ENCODE measurements at regions not wholly inside any gene's neighbourhood (a gene's known extent, or its start where the extent isn't known, plus 50 kb on each side); places are given as distances from the start of the nearest gene placed in this dataset.

- TF ChIP-seq ZNF114 (CRISPR knock-in tag; IDR thresholded peaks at IDR 0.05) (no peak), ETS1 (IDR thresholded peaks at IDR 0.05) (no peak), EZH2phosphoT487 (IDR thresholded peaks at IDR 0.05; ENCODE audit: unreplicated experiment) (no peak), EZH2 (IDR thresholded peaks at IDR 0.05; ENCODE audit: low read depth, unreplicated experiment) (no peak)
These were observed 590.7 kb upstream of the KLF4 start (continued) for GRCh38 chr9:108080285-108080684.

DNA sequence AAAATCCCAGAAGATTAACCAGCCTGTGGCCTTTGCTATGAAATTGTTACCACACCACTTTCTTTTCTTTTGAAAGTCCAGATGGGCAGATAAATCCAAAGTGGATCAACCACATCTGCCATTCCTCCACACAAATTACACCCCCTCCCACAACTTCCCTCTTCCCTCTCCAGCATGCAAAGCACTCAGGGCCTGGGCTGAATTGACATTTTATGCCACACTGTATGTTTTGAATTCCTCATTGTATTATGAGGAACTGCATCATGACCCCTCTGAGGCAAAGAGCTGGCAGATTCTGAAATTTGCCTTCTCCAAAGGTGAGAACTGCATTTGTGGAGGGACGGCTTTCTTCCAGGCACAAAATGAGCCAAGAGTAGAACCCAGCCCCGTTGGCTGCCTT lies 589.2 kb upstream of the KLF4 start:
- H3K4me3 ChIP-seq: no peak overlapping the region
- H3K4me2 ChIP-seq: no peak overlapping the region
- no peak overlapping the region for H3K27ac ChIP-seq (ENCODE audit: low read depth)
- DNase-seq (ENCODE audit: low spot score): no peak
- no peaks in the 10 kb centered on the region for H3K27me3 ChIP-seq (ENCODE audit: insufficient read depth)
- H2AFZ ChIP-seq: no peak overlapping the region
- no peak overlapping the region for H3K4me3 Mint-ChIP-seq
- no peak for TF ChIP-seq STAT1 (IDR thresholded peaks at IDR 0.05; ENCODE audit: unreplicated experiment)
- H3K36me3 Mint-ChIP-seq (ENCODE audit: low read depth): no peaks in the 10 kb centered on the region
- H3K9me2 ChIP-seq (ENCODE audit: insufficient read depth): peaks cover 8% of the 10 kb centered on the region
- no peaks in the 10 kb centered on the region; the same call in 1 of the 2 replicates for H3K36me3 ChIP-seq (ENCODE audit: insufficient read depth)
- peaks cover 5% of the 10 kb centered on the region for H3K4me1 Mint-ChIP-seq
- no peaks in the 10 kb centered on the region for H3K79me2 ChIP-seq (replicated peaks; ENCODE audit: insufficient read depth)
- no peaks in the 10 kb centered on the region for H4K20me1 ChIP-seq (replicated peaks; ENCODE audit: insufficient read depth)
- no peak for ATAC-seq
- no peaks in the 10 kb centered on the region for H3F3A ChIP-seq (replicated peaks; ENCODE audit: low read depth)
- H3K27me3 Mint-ChIP-seq (ENCODE audit: insufficient read depth, low read depth, poor library complexity): peaks cover 9% of the 10 kb centered on the region
- no peaks in the 10 kb centered on the region; the same call in 1 of the 2 replicates for H3K4me1 ChIP-seq (ENCODE audit: insufficient read depth)
- H3K27ac Mint-ChIP-seq: no peak overlapping the region
- peaks cover 4% of the 10 kb centered on the region for H3K9me3 Mint-ChIP-seq

- H3K27me3 ChIP-seq (ENCODE audit: insufficient read depth): no peaks in the 10 kb centered on the region
- no peaks in the 10 kb centered on the region for H3K79me2 ChIP-seq (replicated peaks; ENCODE audit: insufficient read depth)
- H3K4me1 ChIP-seq (ENCODE audit: insufficient read depth): no peaks in the 10 kb centered on the region; the same call in 1 of the 2 replicates
- no peak for DNase-seq (ENCODE audit: low spot score)
- Mint-ChIP-seq H3K4me3 (no peak overlapping the region), H3K9me3 (peaks cover 1% of the 10 kb centered on the region; the same call in 2 of the 3 replicates), H3K36me3 (ENCODE audit: low read depth) (no peaks in the 10 kb centered on the region), H3K27me3 (ENCODE audit: insufficient read depth, low read depth, poor library complexity) (peaks cover 8% of the 10 kb centered on the region), H3K27ac (no peak overlapping the region), H3K4me1 (peaks cover 8% of the 10 kb centered on the region)
- no peak for ATAC-seq
- H3K4me2 ChIP-seq: no peak overlapping the region
- no peak overlapping the region for H3K27ac ChIP-seq (ENCODE audit: low read depth)
- no peak overlapping the region for H3K4me3 ChIP-seq
- peaks cover 4% of the 10 kb centered on the region for H3K9me2 ChIP-seq (ENCODE audit: insufficient read depth)
- no peaks in the 10 kb centered on the region for H3K36me3 ChIP-seq (ENCODE audit: insufficient read depth)
- peak overlapping the region; percentile 32; the same call in 1 of the 2 replicates for H2AFZ ChIP-seq
- H4K20me1 ChIP-seq (replicated peaks; ENCODE audit: insufficient read depth): no peaks in the 10 kb centered on the region
- H3F3A ChIP-seq (replicated peaks; ENCODE audit: low read depth): no peaks in the 10 kb centered on the region
- TF ChIP-seq EZH2phosphoT487 (IDR thresholded peaks at IDR 0.05; ENCODE audit: unreplicated experiment) (no peak), EZH2 (IDR thresholded peaks at IDR 0.05; ENCODE audit: low read depth, unreplicated experiment) (no peak), ZNF462 (CRISPR knock-in tag; IDR thresholded peaks at IDR 0.05) (no peak), CTCF (conservative IDR thresholded peaks at IDR 0.05; ENCODE audit: low read depth in 2 of 2) (no peak), STAT1 (IDR thresholded peaks at IDR 0.05; ENCODE audit: unreplicated experiment) (no peak), ZNF114 (CRISPR knock-in tag; IDR thresholded peaks at IDR 0.05) (no peak), JUNB (IDR thresholded peaks at IDR 0.05; ENCODE audit: unreplicated experiment) (no peak), POLR2AphosphoS5 (IDR thresholded peaks at IDR 0.05; ENCODE audit: low read depth) (no peak), ETS1 (IDR thresholded peaks at IDR 0.05) (no peak), CREB1 (CRISPR knock-in tag; IDR thresholded peaks at IDR 0.05; ENCODE audit: low read depth) (no peak)
These were observed 588.8 kb upstream of the KLF4 start for GRCh38 chr9:108078375-108078774.

All from GM23338 (cell line).